K562 (cell line): ENCODE measurements at regions not wholly inside any gene's neighbourhood (a gene's known extent, or its start where the extent isn't known, plus 50 kb on each side); places are given as distances from the start of the nearest gene placed in this dataset.

Source experiments
- ATAC-seq: fragments of 200-7000 bp; cut with Tn5 transposase; 3 replicates; pipeline ENCODE4 v1.9.1; 2020; ENCODE audit warnings: moderate library complexity
- BruUV-seq: library from RNA; stranded (reverse); fragments of 400-500 nt; replicated peaks from 2 replicates; lab custom pipeline; 2021; lab: Mats Ljungman, UMichigan
- CTCF ChIA-PET: fragments of 300-600 bp; formaldehyde crosslinking; extraction: SDS; loops from one replicate; lab custom pipeline; 2021; ENCODE audit warnings: low intra/inter-chr PET ratio; lab: Yijun Ruan, JAX
- POLR2A ChIA-PET: fragments of 300-600, 350-650 bp; sonication (Branson Sonifier 250); formaldehyde crosslinking; extraction: SDS; loops from one replicate; lab custom pipeline; 2021; ENCODE audit warnings: antibody characterized with exemption, inconsistent platforms; lab: Yijun Ruan, JAX
- DNase-seq, 4 experiments: peaks; one replicate each; pipeline versions ENCODE4 v3.0.0 to v3.0.0-alpha.2; 2011 to 2018; ENCODE audit warnings: low spot score in 3 of 4, mixed read lengths in 3 of 4; ENCODE audit errors: extremely low read depth in 1 of 4
- FAIRE-seq: peaks from 2 replicates; lab custom pipeline; 2011; peaks lifted over from hg19 to GRCh38; lab: Jason Lieb, UNC
- H2AFZ ChIP-seq: 2 replicates; pipeline ENCODE4 v1.6.0; 2011; ENCODE audit warnings: low read depth, low read length, control low read depth, inconsistent platforms
- H3K27ac ChIP-seq: fragments of 200-600 bp; 3 replicates; pipeline ENCODE4 v1.8.0; 2011; ENCODE audit warnings: low read depth, mild to moderate bottlenecking, control low read depth, inconsistent platforms, low read length, moderate library complexity, mixed read lengths; ENCODE audit errors: extremely low read depth
- H3K27me3 ChIP-seq, 2 experiments: fragments of 300-600 bp in 1 of 2; 2 replicates in 1 of 2; 3 replicates in 1 of 2; pipeline versions ENCODE4 v1.6.0 to v1.8.0; 2011; ENCODE audit warnings: inconsistent platforms in 2 of 2, low read length in 2 of 2, mild to moderate bottlenecking in 1 of 2, mixed read lengths in 1 of 2, moderate library complexity in 1 of 2; ENCODE audit not compliant: control insufficient read depth in 2 of 2, insufficient read depth in 2 of 2
- H3K36me3 ChIP-seq: fragments of 300-600 bp; 3 replicates; pipeline ENCODE4 v1.8.0; 2011; ENCODE audit warnings: mild to moderate bottlenecking, low read length, inconsistent platforms; ENCODE audit not compliant: control insufficient read depth, insufficient read depth
- H3K4me1 ChIP-seq, 2 experiments: fragments of 200-600 bp in 1 of 2; replicated peaks in 1 of 2; 2 replicates in 1 of 2; 3 replicates in 1 of 2; pipeline versions ENCODE4 v1.5.1 to v1.8.0; 2011; ENCODE audit warnings: inconsistent platforms in 2 of 2, low read length in 2 of 2, mild to moderate bottlenecking in 1 of 2, mixed read lengths in 1 of 2, moderate library complexity in 1 of 2; ENCODE audit not compliant: control insufficient read depth in 2 of 2, insufficient read depth in 2 of 2
- H3K4me2 ChIP-seq: 2 replicates; pipeline ENCODE4 v1.6.1; 2011; ENCODE audit warnings: low read length, control low read depth, inconsistent platforms, mixed read lengths; ENCODE audit not compliant: insufficient read depth
- H3K4me3 ChIP-seq: fragments of 200-600 bp; sonication (generic), shearing (Covaris generic); 2 replicates; pipeline ENCODE4 v1.5.1; 2016; ENCODE audit warnings: control low read depth, inconsistent platforms
- H3K79me2 ChIP-seq: fragments of 200-600 bp; 3 replicates; pipeline ENCODE4 v1.8.0; 2011; ENCODE audit warnings: low read length, inconsistent platforms; ENCODE audit not compliant: control insufficient read depth, insufficient read depth
- H3K9ac ChIP-seq, 2 experiments: 2 replicates each; pipeline versions ENCODE4 v1.6.0 to v1.6.1; 2011; ENCODE audit warnings: low read depth in 2 of 2, low read length in 2 of 2, control low read depth in 1 of 2, inconsistent platforms in 1 of 2, mild to moderate bottlenecking in 1 of 2, mixed read lengths in 1 of 2; ENCODE audit not compliant: insufficient read depth in 1 of 2
- H3K9me1 ChIP-seq: one replicate; pipeline ENCODE4 v1.6.0; 2011; ENCODE audit warnings: inconsistent platforms, mild to moderate bottlenecking, low read length, moderate library complexity; ENCODE audit not compliant: control insufficient read depth, insufficient read depth
- H3K9me3 ChIP-seq: replicated peaks from 2 replicates; pipeline ENCODE4 v1.5.1; 2011; ENCODE audit warnings: low read depth, low read length, inconsistent platforms; ENCODE audit not compliant: control insufficient read depth, insufficient read depth
- H4K20me1 ChIP-seq: replicated peaks from 2 replicates; pipeline ENCODE4 v1.6.1; 2011; ENCODE audit warnings: low read length, inconsistent platforms, mixed read lengths; ENCODE audit not compliant: control insufficient read depth, insufficient read depth
- BRF1 ChIP-seq: IDR thresholded peaks from 3 replicates; pipeline ENCODE4 v1.6.1; 2011; ENCODE audit warnings: borderline replicate concordance, mild to moderate bottlenecking; ENCODE audit not compliant: insufficient read length; ENCODE audit errors: extremely low read depth
- CREBBP ChIP-seq: IDR thresholded peaks from one replicate; pipeline ENCODE4 v1.6.1; 2012; ENCODE audit warnings: low read depth, mild to moderate bottlenecking, control low read depth, inconsistent platforms, low read length
- CTCF ChIP-seq, 3 experiments: IDR thresholded peaks in 2 of 3; conservative IDR thresholded peaks in 1 of 3; 2 replicates each; pipeline ENCODE4 v1.5.1; 2011 to 2012; ENCODE audit warnings: low read length in 3 of 3, mild to moderate bottlenecking in 3 of 3, control low read depth in 2 of 3, improper control_type of control experiment in 1 of 3, inconsistent platforms in 1 of 3, low read depth in 1 of 3, mixed read lengths in 1 of 3, moderate library complexity in 1 of 3; ENCODE audit not compliant: insufficient read depth in 2 of 3
- DIDO1 ChIP-seq: fragments of 450-650 bp; IDR thresholded peaks from 2 replicates; pipeline ENCODE4 v1.6.1; 2016; ENCODE audit warnings: low read depth, missing biosample characterization, missing genetic modification characterization
- ELK3 ChIP-seq: fragments of 450-650 bp; formaldehyde crosslinking; IDR thresholded peaks from 2 replicates; pipeline ENCODE4 v1.4.0; 2020; ENCODE audit warnings: mild to moderate bottlenecking
- HBP1 ChIP-seq: fragments of 450-650 bp; formaldehyde crosslinking; IDR thresholded peaks from 2 replicates; pipeline ENCODE4 v1.4.0; 2022; ENCODE audit warnings: missing genetic modification characterization
- RAD21 ChIP-seq, 2 experiments: fragments of 250-450 bp in 1 of 2; fragments of 450-650 bp in 1 of 2; sonication (Bioruptor Pico) in 1 of 2; formaldehyde crosslinking in 1 of 2; IDR thresholded peaks in 1 of 2; conservative IDR thresholded peaks in 1 of 2; 2 replicates each; pipeline versions ENCODE4 v1.4.0 to v1.8.0; 2020 to 2022; ENCODE audit warnings: mild to moderate bottlenecking in 2 of 2, moderate library complexity in 1 of 2
- RFX7 ChIP-seq: fragments of 250-450 bp; sonication (Bioruptor Pico); IDR thresholded peaks from 2 replicates; pipeline ENCODE4 v1.5.1; 2021; ENCODE audit warnings: mild to moderate bottlenecking
- ZBTB34 ChIP-seq: fragments of 250-450 bp; sonication (Bioruptor Pico); IDR thresholded peaks from 2 replicates; pipeline ENCODE4 v1.8.0; 2021; ENCODE audit warnings: mild to moderate bottlenecking, moderate library complexity
- ZNF232 ChIP-seq: sonication (generic); formaldehyde crosslinking; IDR thresholded peaks from 2 replicates; pipeline ENCODE4 v1.8.0; 2022; ENCODE audit warnings: mild to moderate bottlenecking, missing genetic modification reagents
- ZNF280A ChIP-seq: fragments of 450-650 bp; IDR thresholded peaks from 2 replicates; pipeline ENCODE4 v1.6.1; 2018; ENCODE audit warnings: mild to moderate bottlenecking, low read depth; ENCODE audit not compliant: partially characterized antibody
- ZNF280B ChIP-seq: fragments of 250-450 bp; sonication (Bioruptor Pico); IDR thresholded peaks from 2 replicates; pipeline ENCODE4 v1.5.1; 2021; ENCODE audit warnings: mild to moderate bottlenecking
- WGBS: fragments of 100-300 bp; shearing (Covaris generic); methylation state at CpG from one replicate; pipeline ENCODE4 v1.1.6; 2016; ENCODE audit warnings: low coverage, mixed read lengths; ENCODE audit not compliant: insufficient coverage; ENCODE audit errors: missing lambda C conversion rate; 5-methylcytosine and 5-hydroxymethylcytosine counted together
- in situ Hi-C: fragments of 300-500 bp; cut with MboI; formaldehyde crosslinking; loops from 4 replicates; pipeline ENCODE4 v1.15.0; 2018; ENCODE audit warnings: inconsistent platforms, mixed read lengths
- intact Hi-C: fragments of 100-400 bp; cut with micrococcal nuclease; formaldehyde crosslinking; loops from 2 replicates; pipeline ENCODE4 v1.14.2; 2022

GRCh38 chr7:26043801-26044200, 108.2 kb upstream of the NFE2L3 start:
- H3K27me3 ChIP-seq = peaks cover 26 to 31% of the 10 kb centered on the region in 2 experiments
- H4K20me1 ChIP-seq = no peaks in the 10 kb centered on the region
- in situ Hi-C loops (no loop called here), intact Hi-C loops (no loop called here)
- H2AFZ ChIP-seq = no peak overlapping the region
- DNase-seq (no peak), ATAC-seq (no peak), FAIRE-seq (no peak)
- no peaks in the 10 kb centered on the region for H3K79me2 ChIP-seq
- no peak overlapping the region for H3K4me2 ChIP-seq
- no TSS peak for BruUV-seq
- H3K9me1 ChIP-seq = no peaks in the 10 kb centered on the region
- CTCF ChIA-PET = no interaction called here
- no peak overlapping the region for H3K27ac ChIP-seq
- H3K4me3 ChIP-seq = no peak overlapping the region
- no peaks in the 10 kb centered on the region for H3K4me1 ChIP-seq
- no peaks in the 10 kb centered on the region for H3K9me3 ChIP-seq
- POLR2A ChIA-PET = no interaction called here
- H3K36me3 ChIP-seq = no peaks in the 10 kb centered on the region
- WGBS = 2% methylated on average over 7 of the region's 7 CpGs
- no peak overlapping the region for H3K9ac ChIP-seq
- TF ChIP-seq ZNF232 (CRISPR knock-in tag) (no peak), RAD21 (CRISPR knock-in tag; conservative IDR thresholded peaks at IDR 0.05 in 1 of 2, IDR thresholded peaks at IDR 0.05 in 1 of 2) (no peak), ELK3 (CRISPR knock-in tag) (no peak), CREBBP (no peak), ZNF280B (CRISPR knock-in tag) (no peak), ZNF280A (no peak), BRF1 (no peak), CTCF (IDR thresholded peaks at IDR 0.05 in 2 of 3, conservative IDR thresholded peaks at IDR 0.05 in 1 of 3; ENCODE audit: insufficient read depth in 2 of 3, low read depth in 1 of 3, low read length in 3 of 3) (no peak), ZBTB34 (CRISPR knock-in tag) (no peak), RFX7 (CRISPR knock-in tag) (no peak), HBP1 (CRISPR knock-in tag) (no peak), DIDO1 (tag) (no peak)
